HFFc6 (cell line): ENCODE measurements at regions not wholly inside any gene's neighbourhood (a gene's known extent, or its start where the extent isn't known, plus 50 kb on each side); places are given as distances from the start of the nearest gene placed in this dataset.

Experiments used
- DNase-seq: peaks from one replicate; pipeline ENCODE4 v3.0.0-alpha.2; 2018
- H3K27ac Mint-ChIP-seq: 2 replicates; pipeline ENCODE4 v1.8.0; 2020; ENCODE audit warnings: mild to moderate bottlenecking, mixed read lengths
- H3K27me3 Mint-ChIP-seq: 2 replicates; pipeline ENCODE4 v1.8.0; 2021; ENCODE audit warnings: mild to moderate bottlenecking, moderate library complexity, mixed read lengths; ENCODE audit not compliant: insufficient read depth
- H3K36me3 Mint-ChIP-seq: 2 replicates; pipeline ENCODE4 v1.8.0; 2021; ENCODE audit warnings: low read depth, mixed read lengths
- H3K4me1 Mint-ChIP-seq: 2 replicates; pipeline ENCODE4 v1.8.0; 2020; ENCODE audit warnings: low read depth, mixed read lengths
- H3K4me3 Mint-ChIP-seq: 2 replicates; pipeline ENCODE4 v1.8.0; 2020; ENCODE audit warnings: mild to moderate bottlenecking, moderate library complexity, mixed read lengths
- H3K9me3 Mint-ChIP-seq: 2 replicates; pipeline ENCODE4 v1.8.0; 2020; ENCODE audit warnings: mild to moderate bottlenecking, mixed read lengths
- TF ChIP-seq, protein P1 (sequence below): fragments of 200-600 bp; sonication (generic); IDR thresholded peaks from 2 replicates; pipeline ENCODE4 v1.5.0; 2021; ENCODE audit warnings: antibody characterized with exemption, mild to moderate bottlenecking

- no peak overlapping the region for H3K27ac Mint-ChIP-seq
- H3K4me1 Mint-ChIP-seq = 0 out of 2 replicates have a peak, but pooled peaks cover 5% of the 10 kb centered on the region
- H3K27me3 Mint-ChIP-seq = no peaks in the 10 kb centered on the region
- TF ChIP-seq, protein P1, sequence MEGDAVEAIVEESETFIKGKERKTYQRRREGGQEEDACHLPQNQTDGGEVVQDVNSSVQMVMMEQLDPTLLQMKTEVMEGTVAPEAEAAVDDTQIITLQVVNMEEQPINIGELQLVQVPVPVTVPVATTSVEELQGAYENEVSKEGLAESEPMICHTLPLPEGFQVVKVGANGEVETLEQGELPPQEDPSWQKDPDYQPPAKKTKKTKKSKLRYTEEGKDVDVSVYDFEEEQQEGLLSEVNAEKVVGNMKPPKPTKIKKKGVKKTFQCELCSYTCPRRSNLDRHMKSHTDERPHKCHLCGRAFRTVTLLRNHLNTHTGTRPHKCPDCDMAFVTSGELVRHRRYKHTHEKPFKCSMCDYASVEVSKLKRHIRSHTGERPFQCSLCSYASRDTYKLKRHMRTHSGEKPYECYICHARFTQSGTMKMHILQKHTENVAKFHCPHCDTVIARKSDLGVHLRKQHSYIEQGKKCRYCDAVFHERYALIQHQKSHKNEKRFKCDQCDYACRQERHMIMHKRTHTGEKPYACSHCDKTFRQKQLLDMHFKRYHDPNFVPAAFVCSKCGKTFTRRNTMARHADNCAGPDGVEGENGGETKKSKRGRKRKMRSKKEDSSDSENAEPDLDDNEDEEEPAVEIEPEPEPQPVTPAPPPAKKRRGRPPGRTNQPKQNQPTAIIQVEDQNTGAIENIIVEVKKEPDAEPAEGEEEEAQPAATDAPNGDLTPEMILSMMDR = no peak
- DNase-seq = no peak
- no peaks in the 10 kb centered on the region for H3K36me3 Mint-ChIP-seq
- no peak overlapping the region for H3K4me3 Mint-ChIP-seq
- H3K9me3 Mint-ChIP-seq = no peaks in the 10 kb centered on the region
Measured at GRCh38 chr11:109096266-109096665, 325.7 kb upstream of the C11orf87 start.

GRCh38 chr11:109106151-109106906 is 315.7 kb upstream of the C11orf87 start:
- DNase-seq = no peak
- TF ChIP-seq, protein P1 = no peak
- H3K27ac Mint-ChIP-seq = no peak overlapping the region
- no peaks in the 10 kb centered on the region for H3K4me1 Mint-ChIP-seq
- H3K36me3 Mint-ChIP-seq = no peaks in the 10 kb centered on the region
- H3K9me3 Mint-ChIP-seq = no peaks in the 10 kb centered on the region
- H3K4me3 Mint-ChIP-seq = no peak overlapping the region
- peaks cover 6% of the 10 kb centered on the region; the same call in 1 of the 2 replicates for H3K27me3 Mint-ChIP-seq

GRCh38 chr11:109109150-109109549 is 312.8 kb upstream of the C11orf87 start:
- H3K4me1 Mint-ChIP-seq = peaks cover 9% of the 10 kb centered on the region; the same call in 1 of the 2 replicates
- no peak for DNase-seq
- no peaks in the 10 kb centered on the region for H3K36me3 Mint-ChIP-seq
- TF ChIP-seq, protein P1 = no peak
- H3K4me3 Mint-ChIP-seq = no peak overlapping the region
- H3K27me3 Mint-ChIP-seq = peaks cover 12% of the 10 kb centered on the region
- no peaks in the 10 kb centered on the region for H3K9me3 Mint-ChIP-seq
- H3K27ac Mint-ChIP-seq = no peak overlapping the region

DNA sequence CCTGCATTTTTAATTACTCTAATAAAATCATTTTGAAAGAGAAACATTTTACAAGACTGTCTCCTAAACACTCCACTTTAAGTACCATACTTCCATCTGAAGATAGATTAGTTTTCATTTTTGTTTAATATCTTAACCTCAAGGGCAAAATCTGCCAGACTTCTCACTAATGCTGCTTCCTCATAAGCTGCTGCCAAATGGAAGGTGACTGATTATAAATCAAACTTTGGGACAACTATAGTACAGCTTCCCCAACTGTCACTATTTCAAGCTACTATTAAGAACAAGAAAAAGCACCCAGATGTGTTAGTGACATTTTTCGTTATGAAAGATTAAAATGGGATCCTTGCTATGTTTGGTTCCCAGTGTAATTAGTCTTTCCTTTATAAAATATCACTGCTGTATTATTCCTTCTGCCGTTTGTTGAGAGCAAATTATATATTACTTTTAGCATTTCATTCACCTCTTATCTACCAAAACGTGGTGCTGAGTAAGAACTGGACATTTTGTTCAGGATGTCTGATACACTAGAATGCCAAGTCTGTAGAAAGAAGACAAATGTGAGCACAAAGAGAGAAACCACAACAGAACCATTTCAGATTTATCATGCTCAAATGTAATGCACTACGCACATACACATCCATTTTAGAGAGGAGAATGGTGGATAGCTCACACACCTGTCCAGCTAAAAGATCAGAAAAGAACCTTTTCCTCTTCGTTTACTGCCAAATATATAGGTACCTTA is 312.2 kb upstream of the C11orf87 start:
- Mint-ChIP-seq H3K36me3 (no peaks in the 10 kb centered on the region), H3K27ac (no peak overlapping the region), H3K27me3 (peaks cover 15% of the 10 kb centered on the region), H3K4me1 (peaks cover 9% of the 10 kb centered on the region; the same call in 1 of the 2 replicates), H3K4me3 (no peak overlapping the region), H3K9me3 (no peaks in the 10 kb centered on the region)
- TF ChIP-seq, protein P1 = no peak
- DNase-seq = no peak

DNA sequence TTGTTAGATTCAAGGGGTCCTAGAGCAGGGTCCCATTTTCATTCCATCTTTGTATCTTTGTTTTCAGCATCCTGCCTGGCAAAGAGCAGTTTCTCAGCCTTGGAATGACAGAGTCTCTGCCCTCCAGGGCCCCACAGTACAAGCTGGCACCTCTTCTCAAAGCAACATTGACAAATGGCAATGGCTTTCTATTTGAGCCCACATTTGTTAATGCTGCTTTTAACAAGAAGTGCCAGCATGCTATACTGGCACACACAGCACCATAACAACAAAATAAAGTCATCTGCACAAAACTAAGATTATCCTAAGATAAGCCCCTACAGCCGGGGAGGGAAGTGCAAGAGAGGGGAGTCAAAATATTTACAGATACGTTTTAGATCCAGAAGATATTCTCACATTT is 309.7 kb upstream of the C11orf87 start:
- no peak overlapping the region for H3K4me3 Mint-ChIP-seq
- DNase-seq = no peak
- peaks cover 9% of the 10 kb centered on the region; the same call in 1 of the 2 replicates for H3K4me1 Mint-ChIP-seq
- H3K9me3 Mint-ChIP-seq = no peaks in the 10 kb centered on the region
- peaks cover 15% of the 10 kb centered on the region for H3K27me3 Mint-ChIP-seq
- no peak overlapping the region for H3K27ac Mint-ChIP-seq
- TF ChIP-seq, protein P1 = no peak
- no peaks in the 10 kb centered on the region for H3K36me3 Mint-ChIP-seq
